ENCODE measurements at regions not wholly inside any gene's neighbourhood (a gene's known extent, or its start where the extent isn't known, plus 50 kb on each side); places are given as distances from the start of the nearest gene placed in this dataset.

- TF ChIP-seq CTCF (IDR thresholded peaks at IDR 0.05) (no peak), POLR2A (IDR thresholded peaks at IDR 0.05) (no peak)
Measured at GRCh38 chr5:126682856-126683255, 82.1 kb downstream of the PHAX start.
